Lung (tissue), 11 donors: ENCODE measurements at regions not wholly inside any gene's neighbourhood (a gene's known extent, or its start where the extent isn't known, plus 50 kb on each side); places are given as distances from the start of the nearest gene placed in this dataset.

ENCODE experiments used
- ATAC-seq: fragments of 200-7000 bp; cut with Tn5 transposase; one replicate; pipeline ENCODE4 v1.9.1; 2020; ENCODE audit warnings: moderate number of reproducible peaks; ENCODE audit not compliant: insufficient read depth, low FRiP score
- DNase-seq, 3 donors: peaks; one replicate each; pipeline ENCODE4 v3.0.0-alpha.2; 2013 to 2017
- H3K27ac ChIP-seq, 2 donors: one replicate each; pipeline ENCODE4 v1.5.1; 2013; ENCODE audit warnings: mild to moderate bottlenecking in 2 of 2, moderate library complexity in 2 of 2, control low read depth in 1 of 2, inconsistent platforms in 1 of 2, low read depth in 1 of 2, low read length in 1 of 2
- H3K27me3 ChIP-seq, 3 donors: one replicate each; pipeline ENCODE4 v1.5.1; 2013; ENCODE audit warnings: low read length in 2 of 3; ENCODE audit not compliant: control insufficient read depth in 3 of 3, insufficient read depth in 3 of 3
- H3K36me3 ChIP-seq, 4 donors: one replicate each; pipeline ENCODE4 v1.5.1; 2013; ENCODE audit warnings: low read length in 4 of 4, mild to moderate bottlenecking in 1 of 4, moderate library complexity in 1 of 4; ENCODE audit not compliant: control insufficient read depth in 4 of 4, insufficient read depth in 4 of 4
- H3K4me1 ChIP-seq, 5 donors: one replicate each; pipeline ENCODE4 v1.5.1; 2013; ENCODE audit warnings: low read length in 5 of 5, mild to moderate bottlenecking in 2 of 5, moderate library complexity in 1 of 5; ENCODE audit not compliant: control insufficient read depth in 5 of 5, insufficient read depth in 5 of 5
- H3K4me3 ChIP-seq: one replicate; pipeline ENCODE4 v1.5.1; 2013; ENCODE audit warnings: mild to moderate bottlenecking, control low read depth, moderate library complexity
- H3K9ac ChIP-seq, 2 donors: one replicate each; pipeline ENCODE4 v1.5.1; 2013; ENCODE audit warnings: low read length in 2 of 2, control low read depth in 1 of 2; ENCODE audit not compliant: insufficient read depth in 1 of 2
- H3K9me3 ChIP-seq, 4 donors: one replicate each; pipeline ENCODE4 v1.5.1; 2013; ENCODE audit warnings: low read length in 3 of 4, mild to moderate bottlenecking in 1 of 4, moderate library complexity in 1 of 4; ENCODE audit not compliant: control insufficient read depth in 4 of 4, insufficient read depth in 3 of 4
- CTCF ChIP-seq: IDR thresholded peaks from 2 replicates; pipeline ENCODE4 v1.5.1; 2012; ENCODE audit warnings: mild to moderate bottlenecking; ENCODE audit errors: control extremely low read depth, extremely low read depth
- WGBS, 2 donors: extraction: QIAGEN DNeasy Blood & Tissue Kit; methylation state at CpG; one replicate each; pipeline ENCODE4 v1.1.7; 2013; 5-methylcytosine and 5-hydroxymethylcytosine counted together
- donor health status: control.
- donor health status: control.
- donor health status: Bipolar disorder and iron deficiency.
- donor health status: healthy.
- donor health status: DM: yes; HTN: yes; CAD: no.

DNA sequence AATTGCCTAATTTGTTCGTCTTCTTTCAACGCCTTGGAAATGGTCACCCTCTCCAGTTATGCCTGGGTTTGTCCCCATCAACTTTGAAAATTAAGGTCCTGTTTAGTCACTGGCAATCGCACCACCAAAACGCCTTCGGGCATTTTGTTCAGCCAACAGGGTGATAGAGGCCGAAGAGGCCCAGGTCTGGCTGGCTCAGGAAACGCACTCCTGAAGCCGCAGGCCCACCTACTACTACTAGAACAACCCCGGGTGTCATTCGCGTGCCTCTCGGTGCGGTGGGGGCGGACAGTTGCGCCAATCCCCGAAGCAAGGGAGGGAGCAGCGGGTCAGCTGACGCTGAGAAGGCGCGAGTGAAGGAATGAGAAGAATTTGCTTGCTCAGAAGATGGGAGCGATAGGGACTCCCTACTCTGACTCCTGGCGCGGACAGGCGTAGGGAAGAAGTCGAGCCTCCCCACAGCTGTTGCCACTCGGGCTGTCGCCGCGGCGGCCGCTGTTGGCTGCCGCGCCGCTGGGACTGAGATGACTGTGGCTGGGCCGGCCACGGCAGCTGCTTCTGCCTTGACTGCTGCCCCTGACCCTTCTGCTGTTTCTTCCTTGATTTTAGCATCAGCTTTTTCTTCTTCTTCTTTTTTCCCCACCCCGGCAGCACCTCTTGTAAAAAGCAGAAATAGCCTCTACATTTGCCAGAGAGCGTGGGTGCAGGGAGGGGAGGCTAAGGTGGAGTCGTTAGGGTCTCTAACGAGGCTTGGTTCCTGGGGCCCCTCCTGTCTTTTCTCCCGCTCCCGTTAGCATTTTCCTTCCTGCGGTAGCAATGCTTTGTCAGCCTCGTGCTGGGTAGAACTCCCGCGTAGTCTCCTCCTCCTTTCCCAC lies 387.6 kb downstream of the FIGN start:
- H3K9me3 ChIP-seq: no peaks in the 10 kb centered on the region
- peak; percentile 82 for ATAC-seq
- peaks cover 2 to 25% (median 5%) of the 10 kb centered on the region in 5 donors for H3K4me1 ChIP-seq
- 21 to 30% methylated on average over 46 of the region's 46 CpGs for WGBS, 2 donors
- no peaks in the 10 kb centered on the region for H3K27me3 ChIP-seq
- H3K36me3 ChIP-seq: no peaks in the 10 kb centered on the region
- peak overlapping the region; percentile 34 to 56 for H3K9ac ChIP-seq
- TF ChIP-seq CTCF: no peak
- H3K27ac ChIP-seq: peak overlapping the region; percentile 39 to 77
- peak; percentile 85 to 89 (median 87) for DNase-seq
- H3K4me3 ChIP-seq: no peak overlapping the region

DNA sequence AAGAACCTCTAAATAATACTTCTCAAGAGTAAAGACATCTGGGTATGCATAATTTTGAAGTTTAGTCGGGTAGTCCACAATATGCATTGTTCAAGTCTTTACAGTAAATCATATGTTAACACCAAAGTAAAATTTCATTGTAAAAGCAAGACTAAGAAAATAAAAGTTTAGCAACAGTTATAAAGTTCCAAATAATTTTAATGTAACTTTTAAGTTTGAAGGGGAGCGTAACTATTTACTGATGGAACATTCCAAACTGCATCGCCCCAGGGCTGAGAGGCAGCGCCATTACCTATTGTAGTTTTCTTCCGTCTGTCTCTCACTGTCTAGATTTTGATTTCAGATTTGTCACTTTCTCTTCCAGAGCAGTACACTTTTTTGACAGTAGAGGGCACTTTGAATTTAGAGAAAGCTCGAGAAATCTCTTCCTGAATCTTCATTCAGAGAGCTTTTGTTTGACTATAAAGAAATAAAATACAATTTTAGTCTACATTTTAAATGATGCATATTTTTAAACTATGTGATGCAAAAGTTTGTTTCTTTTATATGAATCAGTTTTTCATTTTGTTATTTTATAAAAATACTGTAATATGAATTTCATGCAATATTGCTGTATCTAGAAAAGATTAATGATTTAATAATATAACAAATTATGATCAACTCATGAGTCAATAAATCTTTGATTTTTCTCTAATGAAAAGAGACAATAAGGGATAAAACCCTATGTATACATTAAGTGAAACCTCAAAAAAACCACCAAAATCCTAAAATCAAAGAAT lies 389.8 kb downstream of the FIGN start:
- ATAC-seq (no peak), DNase-seq (peak in 2 of 3 donors; percentile 69 to 72)
- TF ChIP-seq CTCF: peak; percentile 19
- H3K36me3 ChIP-seq: no peaks in the 10 kb centered on the region
- H3K9me3 ChIP-seq: no peaks in the 10 kb centered on the region
- H3K9ac ChIP-seq: no peak overlapping the region
- no peaks in the 10 kb centered on the region for H3K27me3 ChIP-seq
- no peak overlapping the region for H3K4me3 ChIP-seq
- H3K4me1 ChIP-seq: peaks cover 2 to 25% (median 5%) of the 10 kb centered on the region in 5 donors
- 9 to 11% methylated on average over 6 of the region's 6 CpGs for WGBS, 2 donors
- H3K27ac ChIP-seq: no peak overlapping the region

DNA sequence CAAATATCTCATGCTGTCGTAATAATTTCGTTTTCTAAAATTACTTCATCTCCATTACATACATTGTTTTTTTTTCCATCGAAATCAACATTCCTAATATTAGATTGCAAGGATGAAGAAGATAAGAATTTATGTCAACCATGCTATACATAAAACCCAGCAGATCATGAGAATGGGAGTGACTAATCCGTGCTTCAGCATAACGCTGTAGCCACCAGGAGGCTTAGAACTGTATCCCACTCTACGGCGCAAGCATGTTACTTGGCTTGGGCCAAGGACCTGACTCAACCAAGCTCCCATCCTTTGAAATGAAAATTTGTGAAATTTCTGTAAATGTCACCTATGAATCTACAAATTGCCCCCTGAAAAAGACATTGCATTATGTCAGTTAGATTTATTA lies 392.5 kb downstream of the FIGN start:
- peaks cover 0 to 8% (median 0%) of the 10 kb centered on the region in 5 donors for H3K4me1 ChIP-seq
- H3K9me3 ChIP-seq: no peaks in the 10 kb centered on the region
- H3K27me3 ChIP-seq: no peaks in the 10 kb centered on the region
- H3K27ac ChIP-seq: no peak overlapping the region
- no peak overlapping the region for H3K9ac ChIP-seq
- no peaks in the 10 kb centered on the region for H3K36me3 ChIP-seq
- WGBS, 2 donors: 89 to 90% methylated on average over 7 of the region's 7 CpGs
- H3K4me3 ChIP-seq: no peak overlapping the region
- ATAC-seq (no peak), DNase-seq (no peak)
- no peak for TF ChIP-seq CTCF
